SH-SY5Y (cell line): ENCODE measurements at regions not wholly inside any gene's neighbourhood (a gene's known extent, or its start where the extent isn't known, plus 50 kb on each side); places are given as distances from the start of the nearest gene placed in this dataset.

Experiments
- GATA2 ChIP-seq: IDR thresholded peaks from 2 replicates; pipeline ENCODE4 v1.6.1; 2011; ENCODE audit warnings: mild to moderate bottlenecking, low read depth, low read length
- GATA3 ChIP-seq: IDR thresholded peaks from 2 replicates; pipeline ENCODE4 v1.6.1; 2011; ENCODE audit warnings: low read depth, mild to moderate bottlenecking, low read length, moderate library complexity

DNA sequence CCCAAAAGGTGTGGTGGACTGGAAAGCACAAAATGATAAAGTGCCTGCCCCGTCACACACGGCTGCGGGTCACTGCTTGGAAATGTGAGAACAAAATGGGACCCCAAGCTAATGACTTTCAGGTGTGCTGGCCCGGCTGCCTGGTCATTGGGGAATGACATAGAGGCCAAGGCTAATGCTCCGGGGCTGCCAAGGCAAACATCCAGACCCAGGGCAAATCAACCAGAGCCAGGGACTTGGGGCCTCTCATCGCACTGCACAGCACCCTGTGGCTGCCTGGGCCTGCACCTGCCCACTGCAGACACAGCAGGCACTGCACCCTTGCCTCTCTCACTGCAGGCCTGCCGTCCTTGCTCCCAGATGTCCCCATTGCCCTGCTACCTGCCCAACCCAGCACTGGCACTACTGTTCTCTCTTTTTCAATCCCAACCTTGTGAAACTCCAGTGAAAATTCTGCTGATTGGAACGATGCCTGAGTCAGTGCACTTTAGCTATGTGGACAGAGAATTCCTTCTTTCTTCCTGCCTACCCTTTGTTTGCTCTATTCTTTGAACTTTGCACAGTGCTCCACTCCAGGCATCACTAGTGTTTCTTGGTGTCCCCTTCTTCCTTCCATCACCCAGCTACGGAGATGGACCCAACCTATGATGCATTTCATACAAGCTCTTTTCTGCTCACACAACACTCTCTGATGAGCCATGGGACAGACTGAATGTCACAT, 849.5 kb downstream of the MAFB start:
- TF ChIP-seq GATA2 (no peak), GATA3 (no peak)
